SK-MEL-5 (cell line): ENCODE measurements at regions not wholly inside any gene's neighbourhood (a gene's known extent, or its start where the extent isn't known, plus 50 kb on each side); places are given as distances from the start of the nearest gene placed in this dataset.
"Not testable (repeated sequence)": the region's sequence is repeated elsewhere in the genome, so short reads cannot be mapped to it uniquely, and the experiment has no call there.

ENCODE experiments used
- DNase-seq: peaks from one replicate; pipeline ENCODE4 v3.0.0-alpha.2; 2016; ENCODE audit warnings: low read depth, low spot score
- in situ Hi-C: cut with HindIII; loops from 2 replicates; pipeline ENCODE4 v1.10.0; 2016; ENCODE audit warnings: low sequenced_read_pairs, high pct_unique_total_duplicates, low pct_unique_long_range_greater_than_20kb

GRCh38 chr4:130031858-130032257 lies 935.9 kb downstream of the C4orf33 start:
- in situ Hi-C loops, result no loop called here
- no peak for DNase-seq

- in situ Hi-C loops, DNase-seq: not testable (repeated sequence)
Measured at GRCh38 chr4:130033657-130034056, 937.7 kb downstream of the C4orf33 start.

GRCh38 chr4:130034876-130035275 lies 938.9 kb downstream of the C4orf33 start:
- in situ Hi-C loops, result no loop called here
- DNase-seq, result no peak

- DNase-seq, result no peak
- in situ Hi-C loops, result no loop called here
Measured at GRCh38 chr4:130035391-130035790, 939.4 kb downstream of the C4orf33 start.

- in situ Hi-C loops, DNase-seq: not testable (repeated sequence)
Measured at GRCh38 chr4:130037866-130038265, 941.9 kb downstream of the C4orf33 start.

GRCh38 chr4:130038540-130038939 lies 942.6 kb downstream of the C4orf33 start:
- in situ Hi-C loops, DNase-seq: not testable (repeated sequence)

GRCh38 chr4:130043732-130044160 lies 947.8 kb downstream of the C4orf33 start:
- in situ Hi-C loops, result no loop called here
- DNase-seq, result no peak

GRCh38 chr4:130044788-130045531 lies 949.0 kb downstream of the C4orf33 start:
- in situ Hi-C loops, result no loop called here
- DNase-seq, result no peak

- no peak for DNase-seq
- in situ Hi-C loops, result no loop called here
Measured at GRCh38 chr4:130053723-130054122, 957.8 kb downstream of the C4orf33 start.

GRCh38 chr4:130054908-130055307 lies 959.0 kb downstream of the C4orf33 start:
- in situ Hi-C loops, result no loop called here
- no peak for DNase-seq

GRCh38 chr4:130056286-130056685 lies 960.3 kb downstream of the C4orf33 start:
- no peak for DNase-seq
- in situ Hi-C loops, result no loop called here

- in situ Hi-C loops, result no loop called here
Measured at GRCh38 chr4:130064471-130064870, 968.5 kb downstream of the C4orf33 start.

GRCh38 chr4:130067419-130067818 lies 971.5 kb downstream of the C4orf33 start:
- no peak for DNase-seq
- in situ Hi-C loops, result no loop called here

More at GRCh38 chr4:130064471-130064870, 968.5 kb downstream of the C4orf33 start:
- DNase-seq, result no peak

- DNase-seq, result no peak
- in situ Hi-C loops, result no loop called here
Measured at GRCh38 chr4:130068072-130068471, 972.1 kb downstream of the C4orf33 start.

GRCh38 chr4:130071746-130072145 lies 975.8 kb downstream of the C4orf33 start:
- in situ Hi-C loops, result no loop called here
- DNase-seq, result no peak

- in situ Hi-C loops, result no loop called here
- no peak for DNase-seq
Measured at GRCh38 chr4:130073145-130073790, 977.3 kb downstream of the C4orf33 start.

- DNase-seq, result no peak
- in situ Hi-C loops, result no loop called here
Measured at GRCh38 chr4:130074096-130074495, 978.1 kb downstream of the C4orf33 start.

- no peak for DNase-seq
- in situ Hi-C loops, result no loop called here
Measured at GRCh38 chr4:130077275-130077674, 981.3 kb downstream of the C4orf33 start.

GRCh38 chr4:130079027-130079426 lies 983.1 kb downstream of the C4orf33 start:
- DNase-seq, in situ Hi-C loops: not testable (repeated sequence)
